ENCODE measurements at regions not wholly inside any gene's neighbourhood (a gene's known extent, or its start where the extent isn't known, plus 50 kb on each side); places are given as distances from the start of the nearest gene placed in this dataset.
"Not testable (repeated sequence)": the region's sequence is repeated elsewhere in the genome, so short reads cannot be mapped to it uniquely, and the experiment has no call there.

- no peak for TF ChIP-seq CTCF (IDR thresholded peaks at IDR 0.05; ENCODE audit: control insufficient read depth, extremely low read depth, insufficient read depth)
- no peak overlapping the region for H3K4me3 ChIP-seq (ENCODE audit: low read depth, low read length)
- DNase-seq (ENCODE audit: low read depth) = no peak
Measured at GRCh38 chr3:194945508-194945907, 259.8 kb downstream of the FAM43A start.

GRCh38 chr3:194946091-194946490 lies 260.4 kb downstream of the FAM43A start:
- no peak for TF ChIP-seq CTCF (IDR thresholded peaks at IDR 0.05; ENCODE audit: control insufficient read depth, extremely low read depth, insufficient read depth)
- no peak overlapping the region for H3K4me3 ChIP-seq (ENCODE audit: low read depth, low read length)
- DNase-seq (ENCODE audit: low read depth) = no peak

DNA sequence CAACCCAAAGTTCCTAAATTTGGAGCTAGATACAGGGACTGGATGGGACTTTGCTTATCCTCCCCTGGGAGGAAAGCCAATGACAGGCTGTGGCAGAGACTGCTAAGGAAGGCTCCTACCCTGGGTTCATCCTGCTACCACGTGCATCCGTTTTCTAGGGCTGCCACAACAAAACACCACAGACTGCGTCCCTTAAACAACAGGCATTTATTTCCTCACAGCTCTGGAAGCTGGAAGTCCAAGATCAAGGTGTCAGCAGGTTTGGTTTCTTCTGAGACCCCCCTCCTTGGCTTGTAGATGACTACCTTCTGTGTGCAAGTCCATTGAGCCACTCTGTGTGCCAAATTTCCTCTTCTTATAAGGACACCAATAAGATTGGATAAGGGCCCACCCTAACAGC lies 263.9 kb downstream of the FAM43A start:
- no peak overlapping the region for H3K4me3 ChIP-seq (ENCODE audit: low read depth, low read length)
- no peak for DNase-seq (ENCODE audit: low read depth)
- no peak for TF ChIP-seq CTCF (IDR thresholded peaks at IDR 0.05; ENCODE audit: control insufficient read depth, extremely low read depth, insufficient read depth)

- no peak for TF ChIP-seq CTCF (IDR thresholded peaks at IDR 0.05; ENCODE audit: control insufficient read depth, extremely low read depth, insufficient read depth)
- H3K4me3 ChIP-seq (ENCODE audit: low read depth, low read length) = no peak overlapping the region
- DNase-seq (ENCODE audit: low read depth) = no peak
Measured at GRCh38 chr3:194950906-194951628, 265.4 kb downstream of the FAM43A start.

DNA sequence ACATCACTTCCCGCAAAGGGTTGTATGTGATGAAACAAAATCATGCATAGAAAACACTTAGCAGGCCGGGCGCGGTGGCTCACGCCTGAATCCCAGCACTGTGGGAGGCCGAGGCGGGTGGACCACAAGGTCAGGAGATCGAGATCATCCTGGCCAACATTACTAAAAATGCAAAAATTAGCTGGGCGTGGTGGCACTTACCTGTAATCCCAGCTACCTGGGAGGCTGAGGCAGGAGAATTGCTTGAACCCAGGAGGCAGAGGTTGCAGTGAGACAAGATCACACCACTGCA lies 265.9 kb downstream of the FAM43A start:
- not testable (repeated sequence) for DNase-seq (ENCODE audit: low read depth); H3K4me3 ChIP-seq (ENCODE audit: low read depth, low read length)

DNA sequence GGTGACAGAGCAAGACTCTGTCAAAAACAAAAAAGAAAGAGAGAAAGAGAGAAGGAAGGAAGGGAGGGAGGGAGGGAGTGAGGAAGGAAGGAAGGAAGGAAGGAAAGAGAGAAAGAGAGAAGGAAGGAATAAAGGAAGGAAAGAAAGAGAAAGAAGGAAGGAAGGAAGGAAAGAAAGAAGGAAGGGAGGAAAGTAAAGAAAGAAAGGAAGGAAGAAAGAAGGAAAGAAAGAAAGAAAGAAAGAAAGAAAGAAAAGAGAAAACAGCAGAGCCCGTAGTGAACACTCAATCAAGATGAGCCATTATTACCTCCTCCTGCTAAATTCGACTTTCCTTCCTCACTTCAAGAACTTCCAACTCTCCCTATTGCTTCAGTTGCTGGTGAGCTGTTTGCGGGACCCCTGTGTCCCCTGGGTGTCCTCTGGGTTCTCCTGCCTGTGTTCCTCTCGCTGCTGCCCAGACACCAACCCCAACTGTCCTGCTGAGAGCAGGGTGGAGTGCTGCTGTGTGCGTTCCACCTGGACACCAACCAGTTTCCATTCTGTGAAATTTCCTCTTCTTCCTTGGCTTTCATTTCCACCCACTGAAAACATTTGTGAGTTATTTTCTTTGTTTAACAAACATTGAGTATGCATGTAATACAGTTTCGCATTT lies 266.4 kb downstream of the FAM43A start:
- H3K4me3 ChIP-seq (ENCODE audit: low read depth, low read length) = no peak overlapping the region
- DNase-seq (ENCODE audit: low read depth) = no peak
- no peak for TF ChIP-seq CTCF (IDR thresholded peaks at IDR 0.05; ENCODE audit: control insufficient read depth, extremely low read depth, insufficient read depth)

- DNase-seq (ENCODE audit: low read depth) = no peak
- no peak for TF ChIP-seq CTCF (IDR thresholded peaks at IDR 0.05; ENCODE audit: control insufficient read depth, extremely low read depth, insufficient read depth)
- no peak overlapping the region for H3K4me3 ChIP-seq (ENCODE audit: low read depth, low read length)
Measured at GRCh38 chr3:194952841-194953241, 267.2 kb downstream of the FAM43A start.

Data from LNCaP clone FGC (cell line).